A549 (cell line): ENCODE measurements at regions not wholly inside any gene's neighbourhood (a gene's known extent, or its start where the extent isn't known, plus 50 kb on each side); places are given as distances from the start of the nearest gene placed in this dataset.

ENCODE experiments used
- CEBPB ChIP-seq, 2 experiments: fragments of >200 bp in 1 of 2; sonication (Bioruptor Twin) in 1 of 2; formaldehyde crosslinking in 1 of 2; IDR thresholded peaks; 2 replicates each; pipeline ENCODE4 v1.6.1; 2012 to 2016
- CTCF ChIP-seq: fragments of >200 bp; sonication (Bioruptor Twin); formaldehyde crosslinking; IDR thresholded peaks from 3 replicates; pipeline ENCODE4 v1.5.1; 2016
- FOSB ChIP-seq: fragments of 250-450 bp; sonication (Bioruptor Pico); IDR thresholded peaks from 2 replicates; pipeline ENCODE4 v1.5.0; 2020; ENCODE audit warnings: mild to moderate bottlenecking, moderate library complexity
- JUN ChIP-seq, 2 experiments: fragments of >200 bp; sonication (Bioruptor Twin); formaldehyde crosslinking; IDR thresholded peaks; 2 replicates in 1 of 2; 3 replicates in 1 of 2; pipeline ENCODE4 v1.6.1; 2016 to 2017
- PBX3 ChIP-seq: IDR thresholded peaks from 2 replicates; pipeline ENCODE4 v1.6.1; 2012
- POLR2A ChIP-seq: IDR thresholded peaks from 2 replicates; pipeline ENCODE4 v1.6.1; 2012; ENCODE audit warnings: mild to moderate bottlenecking, low read length
- RARB ChIP-seq: fragments of 250-450 bp; sonication (Bioruptor Pico); IDR thresholded peaks from 2 replicates; pipeline ENCODE4 v1.8.0; 2021; ENCODE audit warnings: mild to moderate bottlenecking, moderate library complexity

GRCh38 chr12:41700940-41701339, 443.7 kb downstream of the GXYLT1 start:
- TF ChIP-seq JUN (IDR thresholded peaks at IDR 0.05), result no peak
- TF ChIP-seq CTCF, result no peak
- TF ChIP-seq POLR2A, result no peak
- no peak for TF ChIP-seq FOSB (CRISPR knock-in tag)
- no peak for TF ChIP-seq PBX3
- TF ChIP-seq RARB (CRISPR knock-in tag), result no peak
- no peak for TF ChIP-seq CEBPB (IDR thresholded peaks at IDR 0.05)
